GM12878 (cell line): ENCODE measurements at regions not wholly inside any gene's neighbourhood (a gene's known extent, or its start where the extent isn't known, plus 50 kb on each side); places are given as distances from the start of the nearest gene placed in this dataset.

Experiments used
- ATAC-seq: fragments of 200-7000 bp; cut with Tn5 transposase; 3 replicates; pipeline ENCODE4 v1.9.1; 2020; ENCODE audit warnings: mild to moderate bottlenecking, moderate library complexity
- BruUV-seq: library from RNA; stranded (reverse); fragments of 400-500 nt; replicated peaks from 2 replicates; lab custom pipeline; 2021; lab: Mats Ljungman, UMichigan
- CTCF ChIA-PET: fragments of 300-600 bp; sonication (Branson Sonifier 250); formaldehyde crosslinking; extraction: SDS; loops from one replicate; lab custom pipeline; 2021; ENCODE audit warnings: inconsistent platforms; lab: Yijun Ruan, JAX
- POLR2A ChIA-PET: fragments of 350-600 bp; formaldehyde crosslinking; extraction: SDS; loops from one replicate; lab custom pipeline; 2021; ENCODE audit warnings: inconsistent platforms; lab: Charles Lee
- RAD21 ChIA-PET: fragments of 300-600 bp; sonication (Branson Sonifier 250); formaldehyde crosslinking; loops from one replicate; lab custom pipeline; 2023; ENCODE audit warnings: antibody characterized with exemption; ENCODE audit not compliant: unreplicated experiment; lab: Charles Lee
- SMC1A ChIA-PET: fragments of 300-600 bp; sonication (Branson Sonifier 250); formaldehyde crosslinking; loops from one replicate; lab custom pipeline; 2023; ENCODE audit not compliant: unreplicated experiment, uncharacterized antibody; lab: Charles Lee
- DNase-seq: peaks from one replicate; pipeline ENCODE4 v3.0.0-alpha.2; 2011; ENCODE audit warnings: low read depth, low spot score
- FAIRE-seq: peaks from 3 replicates; lab custom pipeline; 2011; peaks lifted over from hg19 to GRCh38; lab: Jason Lieb, UNC
- H2AFZ ChIP-seq: 2 replicates; pipeline ENCODE4 v1.6.0; 2011; ENCODE audit warnings: low read depth, low read length, control low read depth; ENCODE audit not compliant: control insufficient read depth
- H3K27ac ChIP-seq: 2 replicates; pipeline ENCODE4 v1.5.1; 2011; ENCODE audit warnings: control low read depth; ENCODE audit not compliant: control insufficient read depth, insufficient read depth
- H3K27me3 ChIP-seq, 2 experiments: replicated peaks in 1 of 2; 2 replicates each; pipeline versions ENCODE4 v1.6.0 to v1.6.1; 2011; ENCODE audit warnings: low read length in 1 of 2; ENCODE audit not compliant: control insufficient read depth in 2 of 2, insufficient read depth in 2 of 2
- H3K36me3 ChIP-seq, 2 experiments: 2 replicates each; pipeline ENCODE4 v1.5.1; 2011; ENCODE audit warnings: low read length in 1 of 2; ENCODE audit not compliant: control insufficient read depth in 2 of 2, insufficient read depth in 2 of 2
- H3K4me1 ChIP-seq: 2 replicates; pipeline ENCODE4 v1.6.1; 2011; ENCODE audit warnings: mild to moderate bottlenecking, low read length, moderate library complexity, mixed read lengths; ENCODE audit not compliant: control insufficient read depth, insufficient read depth
- H3K4me2 ChIP-seq: 2 replicates; pipeline ENCODE4 v1.6.0; 2011; ENCODE audit warnings: control low read depth; ENCODE audit not compliant: control insufficient read depth, insufficient read depth
- H3K4me3 ChIP-seq: fragments of 200-600 bp; sonication (generic); 2 replicates; pipeline ENCODE4 v1.5.1; 2016
- H3K79me2 ChIP-seq: 2 replicates; pipeline ENCODE4 v1.6.0; 2011; ENCODE audit warnings: low read length; ENCODE audit not compliant: control insufficient read depth, insufficient read depth
- H3K9ac ChIP-seq: 2 replicates; pipeline ENCODE4 v1.8.0; 2011; ENCODE audit warnings: low read length, control low read depth, mixed read lengths; ENCODE audit not compliant: control insufficient read depth, insufficient read depth
- H3K9me3 ChIP-seq: replicated peaks from 3 replicates; pipeline ENCODE4 v1.5.1; 2011; ENCODE audit warnings: mild to moderate bottlenecking, low read length; ENCODE audit not compliant: control insufficient read depth, insufficient read depth
- H4K20me1 ChIP-seq: 2 replicates; pipeline ENCODE4 v1.6.0; 2011; ENCODE audit not compliant: control insufficient read depth, insufficient read depth
- CBFB ChIP-seq: IDR thresholded peaks from 2 replicates; pipeline ENCODE4 v1.6.1; 2016; ENCODE audit warnings: antibody characterized with exemption, low read depth
- EED ChIP-seq: sonication (generic); IDR thresholded peaks from 2 replicates; pipeline ENCODE4 v1.6.1; 2016; ENCODE audit warnings: antibody characterized with exemption, low read depth
- FOS ChIP-seq: IDR thresholded peaks from 3 replicates; pipeline ENCODE4 v1.6.1; 2011; ENCODE audit warnings: borderline replicate concordance; ENCODE audit not compliant: insufficient read length; ENCODE audit errors: extremely low read depth
- HCFC1 ChIP-seq: fragments of 150-350 bp; IDR thresholded peaks from 2 replicates; pipeline ENCODE4 v1.6.1; 2014; ENCODE audit warnings: low read length
- IKZF2 ChIP-seq, 2 experiments: fragments of 450-650 bp; IDR thresholded peaks; 2 replicates each; pipeline ENCODE4 v1.6.1; 2017; ENCODE audit warnings: mild to moderate bottlenecking in 2 of 2, moderate library complexity in 2 of 2
- IRF4 ChIP-seq: IDR thresholded peaks from 2 replicates; pipeline ENCODE4 v1.6.1; 2011; ENCODE audit warnings: low read depth, low read length
- MTA3 ChIP-seq: IDR thresholded peaks from 2 replicates; pipeline ENCODE4 v1.6.1; 2012; ENCODE audit warnings: low read length, inconsistent platforms, borderline replicate concordance
- RELA ChIP-seq: fragments of 450-650 bp; IDR thresholded peaks from 2 replicates; pipeline ENCODE4 v1.8.0; 2014; ENCODE audit warnings: borderline replicate concordance; ENCODE audit not compliant: partially characterized antibody
- WGBS: methylation state at CpG from one replicate; pipeline ENCODE4 v1.1.6; 2016; ENCODE audit warnings: low lambda C conversion rate; ENCODE audit not compliant: insufficient replicate concordance, insufficient coverage; ENCODE audit errors: missing lambda C conversion rate; 5-methylcytosine and 5-hydroxymethylcytosine counted together
- in situ Hi-C: fragments of 300-500 bp; cut with MboI; formaldehyde crosslinking; loops from 9 replicates; pipeline ENCODE4 v1.14.3; 2018; ENCODE audit warnings: mixed read lengths
- intact Hi-C: fragments of 100-400 bp; cut with micrococcal nuclease; formaldehyde crosslinking; loops from one replicate; pipeline ENCODE4 v1.14.2; 2022; ENCODE audit not compliant: unreplicated experiment
- TF ChIP-seq, protein P1 (sequence below): IDR thresholded peaks from 2 replicates; pipeline ENCODE4 v1.6.1; 2011; ENCODE audit warnings: low read depth, mild to moderate bottlenecking, low read length, moderate library complexity, borderline replicate concordance; ENCODE audit errors: extremely low read depth
- TF ChIP-seq, protein P2 (sequence below): IDR thresholded peaks from 2 replicates; pipeline ENCODE4 v1.6.1; 2012; ENCODE audit warnings: low read length, inconsistent platforms
- TF ChIP-seq, protein P3 (sequence below): IDR thresholded peaks from 2 replicates; pipeline ENCODE4 v1.6.1; 2012; ENCODE audit warnings: low read depth, low read length, improper control_type of control experiment

DNA sequence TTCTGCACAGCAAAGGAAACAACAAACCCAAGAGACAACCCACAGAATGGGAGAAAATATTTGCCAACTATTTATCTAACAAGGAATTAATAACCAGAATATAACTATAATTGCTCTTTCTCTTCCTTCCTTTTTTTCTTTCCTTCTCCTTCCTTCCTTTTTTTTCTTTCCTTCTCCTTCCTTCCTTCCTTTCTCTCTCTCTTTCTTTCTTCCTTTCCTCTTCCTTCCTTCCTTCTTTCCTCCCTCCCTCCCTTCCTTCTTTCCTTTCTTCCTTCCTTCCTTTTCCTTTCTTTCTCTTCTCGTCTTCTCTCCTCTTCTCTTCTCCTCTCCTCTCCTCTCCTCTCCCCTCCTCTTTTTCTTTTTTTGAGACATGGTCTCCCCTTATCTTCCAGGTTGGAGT is 345.4 kb upstream of the ARRDC4 start:
- no peak overlapping the region for H2AFZ ChIP-seq
- H3K4me2 ChIP-seq, result no peak overlapping the region
- WGBS, result 22% methylated on average over 1 of the region's 1 CpG
- H3K36me3 ChIP-seq, result no peaks in the 10 kb centered on the region
- H3K79me2 ChIP-seq, result no peaks in the 10 kb centered on the region
- no peak for DNase-seq
- no peak overlapping the region for H3K4me3 ChIP-seq
- in situ Hi-C loops (no loop called here), intact Hi-C loops (no loop called here)
- no peaks in the 10 kb centered on the region for H3K4me1 ChIP-seq
- TF ChIP-seq IKZF2 (IDR thresholded peaks at IDR 0.05) (no peak), EED (no peak), MTA3 (no peak), HCFC1 (no peak), CBFB (no peak), FOS (no peak), RELA (no peak), IRF4 (no peak)
- TF ChIP-seq, protein P1, sequence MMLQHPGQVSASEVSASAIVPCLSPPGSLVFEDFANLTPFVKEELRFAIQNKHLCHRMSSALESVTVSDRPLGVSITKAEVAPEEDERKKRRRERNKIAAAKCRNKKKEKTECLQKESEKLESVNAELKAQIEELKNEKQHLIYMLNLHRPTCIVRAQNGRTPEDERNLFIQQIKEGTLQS, result no peak
- TF ChIP-seq, protein P2, sequence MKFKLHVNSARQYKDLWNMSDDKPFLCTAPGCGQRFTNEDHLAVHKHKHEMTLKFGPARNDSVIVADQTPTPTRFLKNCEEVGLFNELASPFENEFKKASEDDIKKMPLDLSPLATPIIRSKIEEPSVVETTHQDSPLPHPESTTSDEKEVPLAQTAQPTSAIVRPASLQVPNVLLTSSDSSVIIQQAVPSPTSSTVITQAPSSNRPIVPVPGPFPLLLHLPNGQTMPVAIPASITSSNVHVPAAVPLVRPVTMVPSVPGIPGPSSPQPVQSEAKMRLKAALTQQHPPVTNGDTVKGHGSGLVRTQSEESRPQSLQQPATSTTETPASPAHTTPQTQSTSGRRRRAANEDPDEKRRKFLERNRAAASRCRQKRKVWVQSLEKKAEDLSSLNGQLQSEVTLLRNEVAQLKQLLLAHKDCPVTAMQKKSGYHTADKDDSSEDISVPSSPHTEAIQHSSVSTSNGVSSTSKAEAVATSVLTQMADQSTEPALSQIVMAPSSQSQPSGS, result no peak
- TF ChIP-seq, protein P3, sequence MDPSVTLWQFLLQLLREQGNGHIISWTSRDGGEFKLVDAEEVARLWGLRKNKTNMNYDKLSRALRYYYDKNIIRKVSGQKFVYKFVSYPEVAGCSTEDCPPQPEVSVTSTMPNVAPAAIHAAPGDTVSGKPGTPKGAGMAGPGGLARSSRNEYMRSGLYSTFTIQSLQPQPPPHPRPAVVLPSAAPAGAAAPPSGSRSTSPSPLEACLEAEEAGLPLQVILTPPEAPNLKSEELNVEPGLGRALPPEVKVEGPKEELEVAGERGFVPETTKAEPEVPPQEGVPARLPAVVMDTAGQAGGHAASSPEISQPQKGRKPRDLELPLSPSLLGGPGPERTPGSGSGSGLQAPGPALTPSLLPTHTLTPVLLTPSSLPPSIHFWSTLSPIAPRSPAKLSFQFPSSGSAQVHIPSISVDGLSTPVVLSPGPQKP, result no peak
- no peaks in the 10 kb centered on the region for H3K9me3 ChIP-seq
- POLR2A ChIA-PET, result no interaction called here
- no peaks in the 10 kb centered on the region for H3K27me3 ChIP-seq
- H3K27ac ChIP-seq, result no peak overlapping the region
- ATAC-seq, result no peak
- H4K20me1 ChIP-seq, result no peaks in the 10 kb centered on the region
- CTCF ChIA-PET, result no interaction called here
- RAD21 ChIA-PET, result no interaction called here
- SMC1A ChIA-PET, result no interaction called here
- no peak for FAIRE-seq
- no peak overlapping the region for H3K9ac ChIP-seq
- BruUV-seq, result no TSS peak
